ENCODE measurements at regions not wholly inside any gene's neighbourhood (a gene's known extent, or its start where the extent isn't known, plus 50 kb on each side); places are given as distances from the start of the nearest gene placed in this dataset.

- Histone ChIP-seq H2AFZ (ENCODE audit: low read length) (no peak overlapping the region), H3K9me2 (ENCODE audit: insufficient read depth, low read length) (no peaks in the 10 kb centered on the region), H4K20me1 (ENCODE audit: insufficient read depth, low read length) (no peaks in the 10 kb centered on the region), H3K4me1 (ENCODE audit: insufficient read depth, low read length, poor library complexity, severe bottlenecking) (no peaks in the 10 kb centered on the region), H3K4me3 (ENCODE audit: low read depth, low read length, poor library complexity, severe bottlenecking) (no peak overlapping the region), H3K79me2 (ENCODE audit: insufficient read depth, low read depth, low read length) (no peaks in the 10 kb centered on the region), H3K27ac (ENCODE audit: low read depth, low read length, poor library complexity, severe bottlenecking) (no peak overlapping the region), H3K36me3 (ENCODE audit: insufficient read depth, low read length) (no peaks in the 10 kb centered on the region), H3K4me2 (ENCODE audit: low read length) (no peak overlapping the region), H3K9me3 (ENCODE audit: low read length) (no peaks in the 10 kb centered on the region)
- intact Hi-C loops (cut with micrococcal nuclease; ENCODE audit: unreplicated experiment) = no loop called here
- DNase-seq (ENCODE audit: low spot score) = no peak
- TF ChIP-seq EZH2phosphoT487 (IDR thresholded peaks at IDR 0.05; ENCODE audit: borderline replicate concordance, low read depth, low read length) = no peak
- no peak for TF ChIP-seq CTCF (conservative IDR thresholded peaks at IDR 0.05; ENCODE audit: low read length)
- BruUV-seq (replicated peaks) = no TSS peak
- CTCF ChIA-PET (ENCODE audit: unreplicated experiment) = no interaction called here
- POLR2A ChIA-PET = interaction anchor here (0.6 kb wide), 2 partner anchors 15 to 212 kb away, joined by 3 to 4 read pairs; no protein-coding TSS in a partner anchor
These were observed 514.3 kb downstream of the PDHA2 start for GRCh38 chr4:96354036-96354712.

DNA sequence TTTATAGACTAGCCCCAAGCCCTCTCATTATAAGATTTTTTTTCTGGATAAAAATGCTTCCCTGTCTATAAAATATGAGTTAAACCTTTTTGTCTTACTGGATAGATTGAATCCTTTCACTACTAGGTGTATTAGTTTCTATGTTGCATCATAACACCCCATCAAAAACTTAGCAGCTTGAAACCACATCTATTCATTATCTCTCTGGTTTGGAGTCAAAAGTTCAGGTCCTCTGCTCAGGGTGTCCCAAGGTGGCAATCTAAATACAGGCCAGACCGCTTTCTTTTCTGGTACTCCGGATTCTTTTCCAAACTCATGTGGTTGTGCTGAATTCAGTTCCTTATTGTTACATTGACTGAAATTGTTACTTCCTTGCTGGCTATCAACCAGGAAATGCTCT, 515.5 kb downstream of the PDHA2 start:
- Histone ChIP-seq H3K4me3 (ENCODE audit: low read depth, low read length, poor library complexity, severe bottlenecking) (no peak overlapping the region), H4K20me1 (ENCODE audit: insufficient read depth, low read length) (no peaks in the 10 kb centered on the region), H3K9me2 (ENCODE audit: insufficient read depth, low read length) (no peaks in the 10 kb centered on the region), H3K4me2 (ENCODE audit: low read length) (no peak overlapping the region), H2AFZ (ENCODE audit: low read length) (no peak overlapping the region), H3K36me3 (ENCODE audit: insufficient read depth, low read length) (no peaks in the 10 kb centered on the region), H3K27ac (ENCODE audit: low read depth, low read length, poor library complexity, severe bottlenecking) (no peak overlapping the region), H3K79me2 (ENCODE audit: insufficient read depth, low read depth, low read length) (no peaks in the 10 kb centered on the region), H3K9me3 (ENCODE audit: low read length) (no peaks in the 10 kb centered on the region), H3K4me1 (ENCODE audit: insufficient read depth, low read length, poor library complexity, severe bottlenecking) (no peaks in the 10 kb centered on the region)
- no peak for TF ChIP-seq EZH2phosphoT487 (IDR thresholded peaks at IDR 0.05; ENCODE audit: borderline replicate concordance, low read depth, low read length)
- no peak for TF ChIP-seq CTCF (conservative IDR thresholded peaks at IDR 0.05; ENCODE audit: low read length)
- POLR2A ChIA-PET = no interaction called here
- no TSS peak for BruUV-seq (replicated peaks)
- CTCF ChIA-PET (ENCODE audit: unreplicated experiment) = no interaction called here
- intact Hi-C loops (cut with micrococcal nuclease; ENCODE audit: unreplicated experiment) = no loop called here
- DNase-seq (ENCODE audit: low spot score) = no peak

- DNase-seq (ENCODE audit: low spot score) = no peak
- H3K27ac ChIP-seq (ENCODE audit: low read depth, low read length, poor library complexity, severe bottlenecking) = no peak overlapping the region
- H3K79me2 ChIP-seq (ENCODE audit: insufficient read depth, low read depth, low read length) = no peaks in the 10 kb centered on the region
- no peaks in the 10 kb centered on the region for H3K36me3 ChIP-seq (ENCODE audit: insufficient read depth, low read length)
- intact Hi-C loops (cut with micrococcal nuclease; ENCODE audit: unreplicated experiment) = no loop called here
- TF ChIP-seq CTCF (conservative IDR thresholded peaks at IDR 0.05; ENCODE audit: low read length) (no peak), EZH2phosphoT487 (IDR thresholded peaks at IDR 0.05; ENCODE audit: borderline replicate concordance, low read depth, low read length) (no peak)
- no peaks in the 10 kb centered on the region for H3K9me2 ChIP-seq (ENCODE audit: insufficient read depth, low read length)
- no TSS peak for BruUV-seq (replicated peaks)
- no peak overlapping the region for H3K4me2 ChIP-seq (ENCODE audit: low read length)
- POLR2A ChIA-PET = interaction anchor here (1.0 kb wide), 1 partner anchor 8 kb away, joined by 3 read pairs; no protein-coding TSS in a partner anchor
- H4K20me1 ChIP-seq (ENCODE audit: insufficient read depth, low read length) = no peaks in the 10 kb centered on the region
- H3K9me3 ChIP-seq (ENCODE audit: low read length) = no peaks in the 10 kb centered on the region
- no peaks in the 10 kb centered on the region for H3K4me1 ChIP-seq (ENCODE audit: insufficient read depth, low read length, poor library complexity, severe bottlenecking)
- H2AFZ ChIP-seq (ENCODE audit: low read length) = no peak overlapping the region
- CTCF ChIA-PET (ENCODE audit: unreplicated experiment) = no interaction called here
- no peak overlapping the region for H3K4me3 ChIP-seq (ENCODE audit: low read depth, low read length, poor library complexity, severe bottlenecking)
These were observed 516.9 kb downstream of the PDHA2 start for GRCh38 chr4:96356591-96357370.

Measured in OCI-LY7 (cell line).